GM21381 (cell line): ENCODE measurements at regions not wholly inside any gene's neighbourhood (a gene's known extent, or its start where the extent isn't known, plus 50 kb on each side); places are given as distances from the start of the nearest gene placed in this dataset.

ENCODE experiments used
- ATAC-seq: cut with Tn5 transposase; IDR thresholded peaks from one replicate; pipeline ENCODE4 v1.9.1; 2021; ENCODE audit warnings: mild to moderate bottlenecking, moderate library complexity; ENCODE audit not compliant: unreplicated experiment

GRCh38 chr2:226352941-226353560, 446.6 kb downstream of the IRS1 start:
- ATAC-seq, result no peak

- no peak for ATAC-seq
Observed at GRCh38 chr2:226351711-226352110, 447.9 kb downstream of the IRS1 start.

DNA sequence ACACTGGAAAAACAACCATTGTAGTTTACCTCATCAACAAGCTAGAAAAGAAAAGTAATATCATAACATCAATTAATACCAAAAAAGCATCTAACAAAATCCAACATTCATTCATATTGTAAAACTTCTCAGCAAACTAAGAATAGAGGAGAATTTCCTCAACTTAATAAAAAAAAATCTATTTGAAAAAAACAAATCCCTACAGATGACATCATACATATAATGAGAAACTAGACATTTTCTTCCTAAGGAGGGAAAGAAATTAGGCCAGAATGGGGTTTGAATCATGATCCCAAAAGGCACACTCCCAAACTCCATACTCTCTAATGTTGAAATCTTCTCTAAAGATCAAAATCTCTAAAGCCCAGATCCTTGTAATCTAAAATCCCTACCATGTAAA, 460.0 kb downstream of the IRS1 start:
- no peak for ATAC-seq

- ATAC-seq, result no peak
Observed at GRCh38 chr2:226338825-226339224, 460.8 kb downstream of the IRS1 start.

GRCh38 chr2:226337941-226338600, 461.5 kb downstream of the IRS1 start:
- ATAC-seq, result no peak

GRCh38 chr2:226336283-226336682, 463.3 kb downstream of the IRS1 start:
- no peak for ATAC-seq

GRCh38 chr2:226334981-226335720, 464.5 kb downstream of the IRS1 start:
- no peak for ATAC-seq

GRCh38 chr2:226333388-226333787, 466.2 kb downstream of the IRS1 start:
- ATAC-seq, result no peak

DNA sequence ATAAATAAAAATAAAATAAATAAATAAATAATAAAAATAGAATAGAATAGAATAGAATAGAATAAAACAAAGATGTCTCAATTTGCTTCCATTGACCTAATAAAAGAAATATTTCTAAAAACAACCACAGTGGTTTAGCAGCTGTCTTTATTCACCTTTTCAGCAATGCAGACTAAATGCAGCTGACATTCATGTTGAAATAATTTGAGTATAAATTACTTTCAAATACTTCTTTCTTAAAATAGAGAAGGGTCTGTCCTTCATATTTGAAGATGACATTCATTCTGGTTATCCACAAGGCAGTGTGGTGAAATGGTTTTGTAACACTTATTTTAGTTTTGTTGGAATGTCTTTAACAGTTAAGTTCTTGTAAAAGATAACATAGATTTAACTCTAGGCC, 469.4 kb downstream of the IRS1 start:
- ATAC-seq, result no peak

DNA sequence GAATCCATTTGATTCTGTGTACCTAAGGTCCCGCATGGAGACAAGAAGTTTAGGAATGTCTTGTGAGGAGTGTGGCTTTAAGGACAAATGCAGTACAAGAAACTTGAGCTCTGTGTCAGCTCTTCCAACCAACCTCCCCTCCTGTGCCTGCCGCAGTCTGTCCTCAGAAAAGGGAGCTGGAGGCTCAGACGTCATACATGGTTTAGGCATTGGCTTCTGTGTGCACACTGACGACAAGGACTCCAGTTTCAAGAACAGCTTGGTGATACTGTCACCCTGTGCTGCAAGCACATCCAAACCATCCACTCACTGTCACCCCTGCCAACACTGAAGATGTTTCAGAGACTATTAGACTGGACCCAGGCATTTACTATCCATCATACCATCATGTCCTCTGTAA, 470.4 kb downstream of the IRS1 start:
- ATAC-seq, result no peak

DNA sequence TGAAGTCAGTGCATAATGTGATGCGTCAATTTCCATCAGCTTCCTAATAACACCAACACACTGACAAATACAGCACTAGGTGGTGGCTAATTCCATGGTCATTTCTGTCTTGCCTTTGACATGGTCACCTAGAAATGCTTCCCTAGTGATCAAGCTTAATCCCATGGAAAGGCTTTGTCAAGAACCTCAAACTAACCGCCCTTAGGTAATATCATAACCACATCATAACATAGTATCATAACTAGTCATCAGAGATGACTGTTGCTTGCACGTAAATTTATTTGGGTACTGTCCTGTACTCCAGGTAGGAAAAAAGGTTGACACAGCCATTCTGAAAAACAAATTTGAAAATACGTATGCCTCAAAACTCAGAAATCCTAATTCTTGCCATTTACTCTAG, 471.8 kb downstream of the IRS1 start:
- no peak for ATAC-seq

- no peak for ATAC-seq
Observed at GRCh38 chr2:226325526-226325925, 474.1 kb downstream of the IRS1 start.

DNA sequence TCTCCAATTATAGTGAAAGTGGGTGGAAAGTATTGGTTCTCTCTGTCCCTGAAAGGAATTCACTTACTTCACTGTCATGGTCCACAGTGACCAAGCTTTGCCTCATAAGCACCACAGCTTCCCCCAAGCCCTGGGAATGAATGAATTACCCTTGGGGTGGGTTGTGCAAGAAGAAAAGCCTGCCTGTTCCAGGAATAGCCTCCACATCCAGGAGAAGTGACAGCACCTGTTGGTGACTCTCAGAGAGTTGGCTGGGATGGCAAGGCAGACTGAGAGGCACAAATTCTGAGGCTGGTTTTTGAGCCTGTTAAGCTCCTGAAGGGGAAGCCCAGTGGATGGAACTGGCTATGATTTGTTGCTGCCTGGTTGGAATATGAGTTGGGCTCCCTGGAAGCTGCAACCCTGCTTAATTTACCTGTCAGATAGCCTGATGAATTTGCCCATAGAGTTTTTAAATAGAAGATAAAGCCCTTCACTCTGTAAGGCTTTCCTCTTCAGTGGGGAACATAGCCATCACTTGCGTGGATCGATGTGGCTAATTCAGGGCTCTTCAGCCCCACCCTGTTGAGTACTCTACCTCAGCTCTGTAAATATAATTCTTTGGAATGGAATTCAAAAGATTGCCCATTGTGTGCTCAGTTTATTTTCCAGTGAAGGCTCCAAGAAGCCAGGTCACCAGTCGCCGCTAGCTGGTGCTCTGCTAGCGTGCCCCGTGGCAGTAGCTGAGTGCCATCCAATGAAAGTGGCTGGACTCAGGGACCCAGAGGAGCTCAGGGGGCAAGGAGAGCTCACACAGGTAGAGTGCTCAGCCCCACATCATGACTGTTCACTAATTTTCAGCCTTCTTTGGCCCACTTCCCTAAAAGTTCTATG, 479.3 kb downstream of the IRS1 start:
- ATAC-seq, result no peak

DNA sequence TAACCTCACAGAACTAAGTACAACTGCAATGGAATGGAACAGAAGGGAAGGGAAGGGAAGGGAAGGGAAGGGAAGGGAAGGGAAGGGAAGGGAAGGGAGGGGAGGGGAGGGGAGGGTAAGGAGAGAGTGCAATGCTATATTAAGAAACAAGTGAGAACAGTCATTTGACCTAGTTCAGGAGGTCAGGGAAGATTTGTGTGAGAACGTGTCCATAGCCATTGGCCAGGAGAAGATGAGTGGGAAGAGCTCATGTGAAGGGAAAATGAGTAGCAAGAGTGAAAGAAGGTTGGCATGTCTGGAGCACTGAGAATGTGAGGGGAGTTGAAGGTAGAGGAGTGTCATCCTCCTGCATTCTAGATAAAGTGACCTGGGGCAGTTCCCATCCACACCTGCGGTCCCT, 481.6 kb downstream of the IRS1 start:
- ATAC-seq, result no peak

DNA sequence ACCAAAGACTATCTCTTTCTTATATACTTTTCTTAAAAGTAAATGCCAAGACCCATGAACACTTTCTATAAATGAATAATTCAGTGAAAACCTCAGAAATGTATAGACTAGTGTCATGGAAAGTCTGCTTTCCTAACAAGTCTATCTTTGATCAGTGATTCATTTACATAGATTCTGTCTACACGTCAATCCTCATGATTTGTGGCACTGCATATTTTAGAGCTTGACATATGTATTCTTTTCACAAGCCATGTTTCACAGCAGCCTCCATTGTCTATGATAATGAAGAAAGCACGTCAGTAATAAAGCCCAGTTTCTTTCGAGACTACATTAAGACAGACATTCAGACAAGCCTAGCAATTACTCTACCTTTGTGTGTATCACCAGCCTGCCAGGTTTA, 486.6 kb downstream of the IRS1 start:
- no peak for ATAC-seq

GRCh38 chr2:226312155-226312554, 487.5 kb downstream of the IRS1 start:
- ATAC-seq, result no peak

DNA sequence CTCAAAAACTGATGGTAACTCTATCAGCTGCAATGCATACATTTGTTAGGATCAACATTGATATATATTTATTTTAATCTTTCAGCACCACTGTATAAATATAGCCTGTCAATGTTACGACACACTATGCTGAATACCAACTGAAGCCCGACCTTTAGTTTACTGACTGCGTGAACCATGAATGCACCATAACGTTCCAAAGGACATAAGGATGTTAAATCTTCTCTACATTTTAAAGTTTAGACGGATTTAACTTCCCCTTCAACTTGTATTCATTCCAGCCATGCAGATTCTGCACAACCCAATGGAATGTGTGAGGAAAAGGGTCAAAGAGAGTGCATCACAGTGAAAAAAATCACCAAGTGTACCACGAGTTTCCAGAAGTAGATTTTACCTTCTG, 489.5 kb downstream of the IRS1 start:
- ATAC-seq, result no peak

GRCh38 chr2:226308986-226309385, 490.6 kb downstream of the IRS1 start:
- ATAC-seq, result no peak

- ATAC-seq, result no peak
Observed at GRCh38 chr2:226308323-226308680, 491.3 kb downstream of the IRS1 start.

- ATAC-seq, result no peak
Observed at GRCh38 chr2:226307487-226308322, 491.9 kb downstream of the IRS1 start.
